Gastroesophageal sphincter (tissue), 4 donors: ENCODE measurements at regions not wholly inside any gene's neighbourhood (a gene's known extent, or its start where the extent isn't known, plus 50 kb on each side); places are given as distances from the start of the nearest gene placed in this dataset.

ENCODE experiments used
- ATAC-seq: fragments of 150-250 bp; one replicate; pipeline ENCODE4 v1.9.1; 2016; ENCODE audit warnings: mild to moderate bottlenecking, moderate library complexity
- H3K27ac ChIP-seq, 4 donors: fragments of 200-600 bp; sonication (generic) in 3 of 4; 1 replicate in 3 of 4; 2 replicates in 1 of 4; pipeline ENCODE4 v1.5.1; 2016 to 2019
- H3K27me3 ChIP-seq: fragments of 200-600 bp; sonication (generic); one replicate; pipeline ENCODE4 v1.5.1; 2019
- H3K36me3 ChIP-seq, 2 donors: fragments of 200-600 bp; sonication (generic); one replicate each; pipeline ENCODE4 v1.5.1; 2019; ENCODE audit warnings: control low read depth in 1 of 2
- H3K4me1 ChIP-seq, 3 donors: fragments of 200-600 bp; sonication (generic); 1 replicate in 2 of 3; 2 replicates in 1 of 3; pipeline ENCODE4 v1.5.1; 2016 to 2019; ENCODE audit warnings: control low read depth in 2 of 3
- H3K4me3 ChIP-seq, 2 donors: fragments of 200-600 bp; sonication (generic); one replicate each; pipeline ENCODE4 v1.5.1; 2019; ENCODE audit warnings: mild to moderate bottlenecking in 1 of 2, moderate library complexity in 1 of 2
- H3K9me3 ChIP-seq, 3 donors: fragments of 200-600 bp; sonication (generic); one replicate each; pipeline ENCODE4 v1.5.1; 2017 to 2019; ENCODE audit warnings: control low read depth in 2 of 3
- EP300 ChIP-seq: sonication (generic); formaldehyde crosslinking; IDR thresholded peaks from one replicate; pipeline ENCODE4 v1.6.1; 2017; ENCODE audit warnings: antibody characterized with exemption, mild to moderate bottlenecking
- POLR2A ChIP-seq, 2 donors: fragments of 450-650 bp; IDR thresholded peaks; one replicate each; pipeline ENCODE4 v1.6.1; 2017; ENCODE audit warnings: antibody characterized with exemption in 2 of 2, mild to moderate bottlenecking in 2 of 2, moderate library complexity in 1 of 2
- POLR2AphosphoS5 ChIP-seq: sonication (generic); formaldehyde crosslinking; IDR thresholded peaks from one replicate; pipeline ENCODE4 v1.6.1; 2017; ENCODE audit warnings: antibody characterized with exemption
- WGBS, 2 donors: methylation state at CpG; one replicate each; pipeline ENCODE4 v1.1.5; 2018; ENCODE audit warnings: low coverage in 1 of 2; 5-methylcytosine and 5-hydroxymethylcytosine counted together
- TF ChIP-seq, protein P1 (sequence below), 4 experiments: fragments of 200-600 bp in 2 of 4; fragments of 450-650 bp in 2 of 4; sonication (generic) in 1 of 4; IDR thresholded peaks; one replicate each; pipeline ENCODE4 v1.5.1; 2017 to 2019; ENCODE audit warnings: antibody characterized with exemption in 4 of 4, mild to moderate bottlenecking in 2 of 4, moderate library complexity in 2 of 4

GRCh38 chr5:175803736-175804454 is 67.5 kb upstream of the CPLX2 start:
- ATAC-seq: no peak
- no peak overlapping the region for H3K27ac ChIP-seq

DNA sequence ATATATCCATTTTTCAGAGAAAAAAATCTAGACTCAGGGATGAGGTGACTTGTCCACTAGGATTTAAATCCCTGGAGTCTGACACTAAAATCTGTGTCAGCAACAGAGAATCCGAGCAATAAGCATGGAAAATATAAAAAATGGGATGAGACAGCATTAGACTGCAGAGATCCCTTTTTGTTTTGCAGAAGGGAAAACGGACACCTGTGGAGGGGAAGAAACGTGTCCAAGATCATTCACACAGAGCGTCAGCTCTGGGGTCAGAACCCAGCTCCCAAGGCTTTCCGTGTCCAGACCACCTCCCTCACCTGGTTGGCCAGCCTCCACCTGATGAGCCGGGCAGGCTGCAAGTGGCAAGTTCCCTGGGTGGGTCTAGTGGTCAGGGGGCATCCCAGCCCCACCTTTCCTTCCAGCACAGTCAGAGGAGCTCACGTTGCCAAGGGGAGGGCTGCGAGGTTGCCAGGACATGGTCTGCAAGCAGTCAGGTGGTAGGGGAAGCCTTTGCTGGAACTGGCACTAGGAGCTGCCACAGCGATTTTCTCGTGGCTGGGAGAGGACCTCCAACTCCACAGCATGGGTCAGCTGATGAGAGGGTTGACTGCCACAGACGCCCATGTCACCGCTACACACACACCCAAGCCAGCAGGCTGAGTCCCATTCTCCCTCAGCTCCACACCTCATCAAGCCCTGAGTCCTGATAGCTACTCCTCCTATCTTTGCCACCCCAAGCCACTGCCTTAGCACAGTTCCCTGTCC is 65.9 kb upstream of the CPLX2 start:
- no peaks in the 10 kb centered on the region for H3K36me3 ChIP-seq
- no peak for ATAC-seq
- peaks cover 95% of the 10 kb centered on the region for H3K27me3 ChIP-seq
- no peak for TF ChIP-seq POLR2AphosphoS5
- no peak for TF ChIP-seq EP300
- H3K4me3 ChIP-seq: no peak overlapping the region
- H3K9me3 ChIP-seq: no peaks in the 10 kb centered on the region
- H3K4me1 ChIP-seq: no peaks in the 10 kb centered on the region
- WGBS, 2 donors: 57 to 72% methylated on average over 5 to 8 of the region's 12 CpGs
- H3K27ac ChIP-seq: no peak overlapping the region

More at GRCh38 chr5:175803736-175804454, 67.5 kb upstream of the CPLX2 start:
- Histone ChIP-seq H3K9me3 (no peaks in the 10 kb centered on the region), H3K4me1 (no peaks in the 10 kb centered on the region), H3K4me3 (no peak overlapping the region), H3K27me3 (peaks cover 89% of the 10 kb centered on the region), H3K36me3 (no peaks in the 10 kb centered on the region)
- TF ChIP-seq POLR2AphosphoS5 (no peak), POLR2A (IDR thresholded peaks at IDR 0.05) (no peak), EP300 (no peak)
- TF ChIP-seq, protein P1, sequence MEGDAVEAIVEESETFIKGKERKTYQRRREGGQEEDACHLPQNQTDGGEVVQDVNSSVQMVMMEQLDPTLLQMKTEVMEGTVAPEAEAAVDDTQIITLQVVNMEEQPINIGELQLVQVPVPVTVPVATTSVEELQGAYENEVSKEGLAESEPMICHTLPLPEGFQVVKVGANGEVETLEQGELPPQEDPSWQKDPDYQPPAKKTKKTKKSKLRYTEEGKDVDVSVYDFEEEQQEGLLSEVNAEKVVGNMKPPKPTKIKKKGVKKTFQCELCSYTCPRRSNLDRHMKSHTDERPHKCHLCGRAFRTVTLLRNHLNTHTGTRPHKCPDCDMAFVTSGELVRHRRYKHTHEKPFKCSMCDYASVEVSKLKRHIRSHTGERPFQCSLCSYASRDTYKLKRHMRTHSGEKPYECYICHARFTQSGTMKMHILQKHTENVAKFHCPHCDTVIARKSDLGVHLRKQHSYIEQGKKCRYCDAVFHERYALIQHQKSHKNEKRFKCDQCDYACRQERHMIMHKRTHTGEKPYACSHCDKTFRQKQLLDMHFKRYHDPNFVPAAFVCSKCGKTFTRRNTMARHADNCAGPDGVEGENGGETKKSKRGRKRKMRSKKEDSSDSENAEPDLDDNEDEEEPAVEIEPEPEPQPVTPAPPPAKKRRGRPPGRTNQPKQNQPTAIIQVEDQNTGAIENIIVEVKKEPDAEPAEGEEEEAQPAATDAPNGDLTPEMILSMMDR (IDR thresholded peaks at IDR 0.05): no peak
- WGBS, 2 donors: 47 to 59% methylated on average over 2 to 8 of the region's 8 CpGs

DNA sequence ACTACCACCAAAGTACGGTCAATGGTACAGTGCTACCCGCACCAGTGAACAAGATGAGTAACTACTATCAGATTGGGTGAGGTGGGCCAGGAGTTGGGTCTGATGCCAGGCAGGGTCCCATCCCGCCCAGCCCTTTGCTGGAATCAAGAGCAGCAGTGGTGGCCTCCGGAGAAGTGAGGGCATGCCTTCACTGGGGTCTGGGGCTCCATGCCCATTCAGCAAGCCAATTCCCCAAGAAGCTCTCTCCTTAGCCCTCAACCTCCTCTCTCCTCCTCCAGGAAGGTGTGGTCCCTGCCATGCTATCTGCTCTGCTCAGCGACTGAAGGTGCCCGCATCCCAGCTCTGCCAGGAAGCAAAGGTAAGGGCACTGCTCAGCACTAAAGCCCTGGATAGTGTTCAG is 62.7 kb upstream of the CPLX2 start:
- 100% methylated on average over 3 of the region's 6 CpGs; no CpG with 5 or more reads in 1 of the 2 donors for WGBS, 2 donors
- no peak overlapping the region for H3K4me3 ChIP-seq
- H3K27me3 ChIP-seq: peaks cover 83% of the 10 kb centered on the region
- ATAC-seq: no peak
- H3K27ac ChIP-seq: no peak overlapping the region
- no peaks in the 10 kb centered on the region for H3K9me3 ChIP-seq
- H3K36me3 ChIP-seq: no peaks in the 10 kb centered on the region
- H3K4me1 ChIP-seq: no peaks in the 10 kb centered on the region
- TF ChIP-seq POLR2AphosphoS5 (no peak), POLR2A (IDR thresholded peaks at IDR 0.05) (no peak), EP300 (no peak)

- Histone ChIP-seq H3K9me3 (no peaks in the 10 kb centered on the region), H3K4me3 (no peak overlapping the region), H3K36me3 (no peaks in the 10 kb centered on the region), H3K4me1 (no peaks in the 10 kb centered on the region), H3K27me3 (peaks cover 83% of the 10 kb centered on the region), H3K27ac (no peak overlapping the region)
- ATAC-seq: no peak
- TF ChIP-seq, protein P1 (IDR thresholded peaks at IDR 0.05): no peak
- TF ChIP-seq POLR2AphosphoS5 (no peak), EP300 (no peak), POLR2A (IDR thresholded peaks at IDR 0.05) (no peak)
- WGBS, 2 donors: 20 to 39% methylated on average over 5 to 13 of the region's 14 CpGs
Observed at GRCh38 chr5:175809531-175810121, 61.8 kb upstream of the CPLX2 start.

DNA sequence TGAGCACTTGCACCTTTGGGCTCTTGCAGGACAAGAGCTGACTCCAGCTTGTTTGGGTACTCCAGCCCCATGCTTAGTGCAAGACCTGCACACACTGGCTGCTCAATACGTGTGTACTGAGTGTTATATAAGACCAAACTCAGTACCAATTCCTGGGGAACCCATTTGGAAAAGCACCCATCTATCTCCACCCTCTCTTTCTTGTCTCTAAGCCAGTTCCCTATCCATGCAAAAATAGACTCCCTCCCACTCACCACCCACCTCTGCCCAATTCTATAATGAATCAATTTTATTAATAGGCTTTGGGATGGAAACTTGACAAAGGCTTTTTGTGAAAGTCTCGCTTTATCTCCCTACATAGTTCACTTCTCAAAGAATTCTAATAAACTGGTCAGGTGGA is 60.9 kb upstream of the CPLX2 start:
- H3K27ac ChIP-seq: no peak overlapping the region
- H3K9me3 ChIP-seq: no peaks in the 10 kb centered on the region
- no peaks in the 10 kb centered on the region for H3K4me1 ChIP-seq
- no peak overlapping the region for H3K4me3 ChIP-seq
- TF ChIP-seq POLR2A (IDR thresholded peaks at IDR 0.05) (no peak), EP300 (no peak), POLR2AphosphoS5 (no peak)
- TF ChIP-seq, protein P1 (IDR thresholded peaks at IDR 0.05): no peak
- H3K27me3 ChIP-seq: peaks cover 85% of the 10 kb centered on the region
- H3K36me3 ChIP-seq: no peaks in the 10 kb centered on the region
- ATAC-seq: no peak
- 68 to 80% methylated on average over 1 to 2 of the region's 2 CpGs for WGBS, 2 donors
